Activated T-helper 2 cell treated with anti-CD3 and anti-CD28 coated beads, Interferon-gamma antibody, Interleukin-2, Interleukin-4, amounts not matched to agents 10 μg/mL and 5 μg/mL and 100 μg/mL, durations not matched to agents 14 hours and 24 hours and 36 hours (primary cell): ENCODE measurements at regions not wholly inside any gene's neighbourhood (a gene's known extent, or its start where the extent isn't known, plus 50 kb on each side); places are given as distances from the start of the nearest gene placed in this dataset.

Experiments used
- DNase-seq: peaks from one replicate; pipeline ENCODE4 v3.0.0; 2021; ENCODE audit warnings: low spot score
- H3K27ac Mint-ChIP-seq: one replicate; pipeline ENCODE4 v1.8.0; 2021; ENCODE audit warnings: mixed read lengths
- H3K27me3 Mint-ChIP-seq: one replicate; pipeline ENCODE4 v1.8.0; 2021; ENCODE audit warnings: low read depth, mixed read lengths
- H3K36me3 Mint-ChIP-seq: one replicate; pipeline ENCODE4 v1.8.0; 2021; ENCODE audit warnings: low read depth, mixed read lengths
- H3K4me1 Mint-ChIP-seq: one replicate; pipeline ENCODE4 v1.8.0; 2021; ENCODE audit warnings: low read depth, mixed read lengths
- H3K4me3 Mint-ChIP-seq: one replicate; pipeline ENCODE4 v1.8.0; 2021; ENCODE audit warnings: low read depth, mild to moderate bottlenecking, moderate library complexity, mixed read lengths
- H3K9me3 Mint-ChIP-seq: one replicate; pipeline ENCODE4 v1.8.0; 2021; ENCODE audit warnings: mixed read lengths
- intact Hi-C: fragments of 100-400 bp; cut with micrococcal nuclease; formaldehyde crosslinking; loops from one replicate; pipeline ENCODE4 v1.15.1; 2023

DNA sequence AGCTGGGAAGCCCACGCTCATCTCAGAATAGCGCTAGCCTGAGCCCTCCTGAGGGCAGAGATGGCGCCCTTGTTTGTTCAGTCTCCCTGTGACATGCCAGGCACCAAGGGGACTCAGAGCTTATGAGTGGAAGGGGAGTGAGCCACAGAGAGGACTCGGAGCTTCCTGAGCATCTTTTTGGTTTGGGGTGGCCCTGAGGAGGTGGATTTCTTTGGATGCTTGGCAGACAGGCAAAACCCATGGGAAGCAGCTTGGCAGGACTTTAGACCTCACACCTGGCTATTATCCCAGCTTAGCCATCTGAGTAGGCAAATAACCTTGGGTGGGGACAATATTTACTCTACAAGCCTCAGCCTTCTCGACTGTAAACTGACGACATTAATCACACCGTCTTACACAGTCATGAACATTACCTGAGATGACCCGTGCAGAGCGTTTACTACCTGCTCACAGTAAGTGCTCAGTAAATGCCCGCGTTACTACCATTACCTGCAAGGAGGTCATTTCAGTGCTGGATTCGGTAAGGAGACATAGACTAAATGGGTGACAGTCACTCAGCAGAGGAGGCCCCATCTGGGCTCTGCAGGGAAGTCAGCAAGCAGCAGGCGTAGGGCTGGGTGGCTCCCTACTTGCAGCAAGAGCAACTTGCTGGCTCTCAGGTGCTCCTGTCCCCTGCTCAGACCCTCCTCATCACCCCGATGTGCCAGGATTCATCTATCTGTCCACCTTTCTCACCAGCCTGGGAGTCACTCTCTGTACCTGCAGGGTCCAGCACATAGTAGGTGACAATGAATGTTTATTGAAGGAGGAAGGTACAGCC is 54.9 kb downstream of the KLHDC7A start:
- H3K27ac Mint-ChIP-seq: no peak overlapping the region
- intact Hi-C loops: no loop called here
- H3K27me3 Mint-ChIP-seq: no peaks in the 10 kb centered on the region
- no peaks in the 10 kb centered on the region for H3K9me3 Mint-ChIP-seq
- no peak for DNase-seq
- no peaks in the 10 kb centered on the region for H3K36me3 Mint-ChIP-seq
- H3K4me1 Mint-ChIP-seq: no peaks in the 10 kb centered on the region
- no peak overlapping the region for H3K4me3 Mint-ChIP-seq

DNA sequence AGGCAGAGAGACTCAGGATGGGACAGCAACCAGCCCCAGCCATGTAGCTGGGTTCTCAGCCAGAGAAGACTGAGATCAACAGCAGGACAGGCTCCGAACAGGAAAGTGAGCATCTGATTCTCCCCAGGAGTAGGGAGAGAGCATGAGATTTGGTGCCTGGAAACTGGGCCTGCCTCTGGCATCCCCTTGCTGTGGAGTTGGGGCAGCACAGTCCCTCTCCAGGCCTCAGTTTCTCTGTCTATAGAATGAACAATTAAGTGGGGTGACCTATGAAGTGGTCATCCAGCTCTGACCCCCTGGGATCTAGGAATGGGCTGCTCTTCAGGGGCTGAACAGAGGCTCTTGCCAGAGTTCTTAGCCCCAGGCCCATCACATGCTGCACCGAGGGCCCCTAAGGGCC is 55.6 kb downstream of the KLHDC7A start:
- no peaks in the 10 kb centered on the region for H3K36me3 Mint-ChIP-seq
- intact Hi-C loops: no loop called here
- no peaks in the 10 kb centered on the region for H3K27me3 Mint-ChIP-seq
- no peak for DNase-seq
- no peaks in the 10 kb centered on the region for H3K9me3 Mint-ChIP-seq
- H3K4me3 Mint-ChIP-seq: no peak overlapping the region
- no peak overlapping the region for H3K27ac Mint-ChIP-seq
- H3K4me1 Mint-ChIP-seq: no peaks in the 10 kb centered on the region

GRCh38 chr1:18536915-18537314 is 56.2 kb downstream of the KLHDC7A start:
- Mint-ChIP-seq H3K9me3 (no peaks in the 10 kb centered on the region), H3K36me3 (no peaks in the 10 kb centered on the region)
- intact Hi-C loops: no loop called here

GRCh38 chr1:18537386-18538306 is 56.9 kb downstream of the KLHDC7A start:
- Mint-ChIP-seq H3K4me1 (no peaks in the 10 kb centered on the region), H3K36me3 (no peaks in the 10 kb centered on the region), H3K9me3 (no peaks in the 10 kb centered on the region), H3K4me3 (no peak overlapping the region), H3K27me3 (peaks cover 5% of the 10 kb centered on the region), H3K27ac (no peak overlapping the region)
- DNase-seq: no peak
- intact Hi-C loops: no loop called here

More at GRCh38 chr1:18536915-18537314, 56.2 kb downstream of the KLHDC7A start:
- Mint-ChIP-seq H3K27me3 (no peaks in the 10 kb centered on the region), H3K4me1 (no peaks in the 10 kb centered on the region), H3K27ac (no peak overlapping the region), H3K4me3 (no peak overlapping the region)
- DNase-seq: no peak

- Mint-ChIP-seq H3K9me3 (no peaks in the 10 kb centered on the region), H3K27ac (no peak overlapping the region), H3K27me3 (peaks cover 7% of the 10 kb centered on the region), H3K36me3 (no peaks in the 10 kb centered on the region), H3K4me1 (no peaks in the 10 kb centered on the region), H3K4me3 (no peak overlapping the region)
- DNase-seq: no peak
- intact Hi-C loops: no loop called here
Measured at GRCh38 chr1:18539171-18539570, 58.4 kb downstream of the KLHDC7A start.

DNA sequence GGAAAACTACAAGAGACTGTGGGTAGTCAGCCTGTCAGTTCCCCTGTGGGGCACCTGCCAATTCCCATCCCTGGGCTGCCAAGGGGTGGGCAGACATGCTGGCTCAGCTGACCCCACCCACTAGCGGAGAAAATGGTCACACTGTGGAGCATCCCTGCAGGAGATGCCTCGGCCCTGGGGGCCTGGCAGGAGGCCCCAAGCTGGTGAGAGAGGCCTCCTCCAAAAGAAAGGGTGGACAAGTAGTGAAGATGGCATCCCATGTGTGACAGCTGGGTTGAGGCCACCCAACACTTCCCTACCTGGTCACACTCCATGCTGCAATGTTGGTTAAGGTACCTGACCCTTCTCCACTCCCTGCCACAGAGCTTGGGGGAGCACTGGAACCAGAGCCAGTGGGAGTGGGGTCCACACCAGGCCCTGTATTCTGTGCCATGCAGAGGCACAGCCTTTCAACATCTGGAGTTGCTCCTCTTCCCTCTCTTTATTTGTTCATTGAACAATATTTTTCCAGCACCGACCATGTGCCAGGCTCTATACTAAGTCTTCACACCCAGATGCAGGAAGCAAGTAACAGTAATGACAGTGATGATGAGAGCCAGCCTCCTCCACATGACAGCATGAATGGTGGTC is 59.5 kb downstream of the KLHDC7A start:
- DNase-seq: no peak
- Mint-ChIP-seq H3K9me3 (no peaks in the 10 kb centered on the region), H3K4me3 (no peak overlapping the region), H3K4me1 (no peaks in the 10 kb centered on the region), H3K36me3 (no peaks in the 10 kb centered on the region), H3K27ac (no peak overlapping the region), H3K27me3 (peaks cover 7% of the 10 kb centered on the region)
- intact Hi-C loops: no loop called here

- no peak for DNase-seq
- intact Hi-C loops: no loop called here
- no peak overlapping the region for H3K27ac Mint-ChIP-seq
- H3K4me1 Mint-ChIP-seq: no peaks in the 10 kb centered on the region
- no peak overlapping the region for H3K4me3 Mint-ChIP-seq
- H3K36me3 Mint-ChIP-seq: no peaks in the 10 kb centered on the region
- H3K9me3 Mint-ChIP-seq: no peaks in the 10 kb centered on the region
- H3K27me3 Mint-ChIP-seq: peaks cover 7% of the 10 kb centered on the region
Measured at GRCh38 chr1:18541046-18541795, 60.5 kb downstream of the KLHDC7A start.

- DNase-seq: no peak
- H3K4me1 Mint-ChIP-seq: no peaks in the 10 kb centered on the region
- intact Hi-C loops: no loop called here
- no peaks in the 10 kb centered on the region for H3K9me3 Mint-ChIP-seq
- no peak overlapping the region for H3K4me3 Mint-ChIP-seq
- H3K27me3 Mint-ChIP-seq: peaks cover 8% of the 10 kb centered on the region
- H3K27ac Mint-ChIP-seq: no peak overlapping the region
- no peaks in the 10 kb centered on the region for H3K36me3 Mint-ChIP-seq
Measured at GRCh38 chr1:18542351-18542750, 61.6 kb downstream of the KLHDC7A start.

GRCh38 chr1:18546026-18546425 is 65.3 kb downstream of the KLHDC7A start:
- no peak overlapping the region for H3K27ac Mint-ChIP-seq
- intact Hi-C loops: no loop called here
- no peaks in the 10 kb centered on the region for H3K36me3 Mint-ChIP-seq
- H3K4me1 Mint-ChIP-seq: no peaks in the 10 kb centered on the region
- no peaks in the 10 kb centered on the region for H3K9me3 Mint-ChIP-seq
- no peak overlapping the region for H3K4me3 Mint-ChIP-seq
- DNase-seq: no peak
- H3K27me3 Mint-ChIP-seq: peaks cover 11% of the 10 kb centered on the region

- Mint-ChIP-seq H3K4me3 (no peak overlapping the region), H3K27me3 (peaks cover 7% of the 10 kb centered on the region), H3K9me3 (no peaks in the 10 kb centered on the region), H3K27ac (no peak overlapping the region), H3K36me3 (no peaks in the 10 kb centered on the region), H3K4me1 (no peaks in the 10 kb centered on the region)
- intact Hi-C loops: no loop called here
- DNase-seq: no peak
Measured at GRCh38 chr1:18547460-18547859, 66.7 kb downstream of the KLHDC7A start.

GRCh38 chr1:18548643-18549042 is 67.9 kb downstream of the KLHDC7A start:
- no peak for DNase-seq
- intact Hi-C loops: no loop called here
- H3K27ac Mint-ChIP-seq: no peak overlapping the region
- H3K27me3 Mint-ChIP-seq: peaks cover 4% of the 10 kb centered on the region
- H3K36me3 Mint-ChIP-seq: no peaks in the 10 kb centered on the region
- no peak overlapping the region for H3K4me3 Mint-ChIP-seq
- H3K9me3 Mint-ChIP-seq: no peaks in the 10 kb centered on the region
- H3K4me1 Mint-ChIP-seq: no peaks in the 10 kb centered on the region

DNA sequence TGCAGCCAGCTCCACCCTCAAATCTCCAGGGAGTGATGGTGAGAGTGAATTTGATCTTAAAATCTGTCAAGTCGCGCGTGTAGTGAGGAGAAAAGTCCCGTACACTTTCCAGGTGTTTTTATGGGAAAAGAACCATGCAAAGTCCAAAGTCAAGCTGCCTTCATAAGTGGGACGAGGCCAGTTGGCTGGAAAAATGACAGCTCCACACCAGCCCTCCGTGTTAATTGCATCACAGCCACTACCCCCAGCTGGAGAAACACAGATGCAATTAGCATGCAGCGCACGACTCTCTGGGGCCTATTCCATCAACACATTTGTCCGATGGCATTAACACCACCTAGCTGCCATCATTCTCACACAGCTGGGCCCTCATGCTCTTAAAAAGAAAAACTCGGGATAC is 68.4 kb downstream of the KLHDC7A start:
- no peak for DNase-seq
- Mint-ChIP-seq H3K9me3 (no peaks in the 10 kb centered on the region), H3K36me3 (no peaks in the 10 kb centered on the region), H3K4me1 (no peaks in the 10 kb centered on the region), H3K27ac (no peak overlapping the region), H3K27me3 (peaks cover 4% of the 10 kb centered on the region), H3K4me3 (no peak overlapping the region)
- intact Hi-C loops: no loop called here
